ENCODE measurements at regions not wholly inside any gene's neighbourhood (a gene's known extent, or its start where the extent isn't known, plus 50 kb on each side); places are given as distances from the start of the nearest gene placed in this dataset.

DNA sequence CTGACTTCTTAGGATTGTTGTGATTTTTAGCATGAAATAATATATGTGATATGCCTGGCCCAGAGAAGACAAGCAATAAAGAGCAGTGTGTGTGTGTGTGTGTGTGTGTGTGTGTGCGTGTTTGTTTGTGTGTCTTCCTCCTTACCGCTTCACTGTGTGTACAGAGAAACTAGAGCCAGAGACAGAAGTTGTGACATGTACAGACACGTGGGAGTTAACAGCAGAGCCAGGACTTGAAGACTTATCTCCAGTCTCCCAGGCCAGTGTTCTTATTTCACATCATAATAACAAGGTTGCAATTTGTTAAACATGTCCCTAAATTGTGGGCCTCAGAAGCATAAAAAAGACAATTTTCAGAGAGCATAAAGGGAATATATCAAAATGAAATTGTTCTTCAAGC lies 192.0 kb upstream of the JUN start:
- DNase-seq (ENCODE audit: low read depth), result no peak

DNA sequence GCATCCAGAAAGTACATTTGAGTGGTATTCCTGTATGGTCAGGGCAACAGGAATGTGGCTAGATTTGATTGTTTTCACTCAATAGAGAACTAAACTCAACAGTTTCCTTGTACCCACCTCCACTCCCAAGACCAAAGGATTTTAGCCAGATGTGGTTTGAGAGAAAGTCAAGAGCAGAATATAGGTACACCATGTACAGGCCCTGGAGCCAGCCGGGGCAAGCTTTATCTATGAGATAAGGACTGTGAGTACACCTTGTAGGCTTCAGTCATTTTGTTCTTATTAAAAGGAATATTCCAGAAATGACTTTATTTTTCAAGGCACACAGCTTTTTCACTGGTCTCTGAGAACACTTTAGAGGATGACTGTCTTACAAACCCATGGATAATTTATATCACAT lies 192.4 kb upstream of the JUN start:
- DNase-seq (ENCODE audit: low read depth), result no peak

DNA sequence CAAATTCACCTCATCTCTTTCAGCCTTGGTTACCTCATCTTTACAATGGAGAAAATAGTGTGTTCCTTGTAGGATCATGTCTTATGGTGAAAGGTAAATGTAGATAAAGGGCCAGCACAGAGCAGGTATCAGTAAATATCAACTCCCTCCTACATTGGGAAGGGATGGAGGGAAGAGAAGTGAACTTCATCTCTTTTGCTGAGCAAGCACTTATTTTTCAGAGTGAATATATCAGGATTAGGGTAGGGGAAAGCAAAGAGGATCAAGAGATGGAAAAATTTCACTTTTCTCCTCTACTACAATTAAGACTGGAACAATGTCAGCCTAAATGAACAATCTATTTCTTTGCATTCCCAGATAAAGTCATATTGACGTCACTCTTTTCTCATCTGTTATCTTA lies 193.8 kb upstream of the JUN start:
- no peak for DNase-seq (ENCODE audit: low read depth)

DNA sequence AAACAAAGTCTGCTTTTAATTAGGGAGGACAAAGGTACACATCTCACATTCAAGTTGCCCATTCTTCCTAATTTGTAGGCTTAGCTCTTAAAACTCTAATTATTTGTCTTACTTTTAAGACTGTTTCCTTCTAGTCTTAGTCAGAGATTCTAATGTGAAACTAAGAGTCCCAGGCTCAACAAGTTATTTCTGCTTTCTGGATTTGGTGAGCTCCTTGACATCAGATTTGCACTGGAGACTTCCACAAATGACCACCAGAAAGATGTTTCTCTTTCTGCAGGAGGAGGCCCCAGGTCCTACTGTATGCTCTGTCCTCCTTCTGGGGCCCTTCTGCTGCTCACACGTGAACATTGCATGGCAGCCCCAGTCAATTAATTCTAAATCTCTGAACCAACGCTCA lies 194.2 kb upstream of the JUN start:
- no peak for DNase-seq (ENCODE audit: low read depth)

DNA sequence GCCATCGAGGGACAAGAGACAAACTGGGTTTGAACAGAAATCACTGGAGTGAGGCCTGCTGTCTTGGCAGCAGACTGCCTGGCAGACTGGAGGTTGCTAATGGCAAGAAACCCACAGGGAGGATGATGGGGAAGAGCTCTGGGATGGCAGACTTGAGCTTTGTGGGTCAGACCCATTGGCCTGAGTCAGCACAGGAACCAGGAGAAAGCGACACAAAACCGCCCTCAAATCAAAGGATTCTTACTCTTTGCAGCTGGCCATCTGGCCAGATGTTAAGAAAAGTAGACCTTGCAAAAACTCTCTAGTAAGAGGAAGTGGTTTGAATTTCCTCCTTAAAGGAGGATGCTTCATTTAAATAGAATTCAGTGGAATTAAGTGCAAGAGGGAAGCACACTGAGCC lies 195.2 kb upstream of the JUN start:
- DNase-seq (ENCODE audit: low read depth), result no peak

DNA sequence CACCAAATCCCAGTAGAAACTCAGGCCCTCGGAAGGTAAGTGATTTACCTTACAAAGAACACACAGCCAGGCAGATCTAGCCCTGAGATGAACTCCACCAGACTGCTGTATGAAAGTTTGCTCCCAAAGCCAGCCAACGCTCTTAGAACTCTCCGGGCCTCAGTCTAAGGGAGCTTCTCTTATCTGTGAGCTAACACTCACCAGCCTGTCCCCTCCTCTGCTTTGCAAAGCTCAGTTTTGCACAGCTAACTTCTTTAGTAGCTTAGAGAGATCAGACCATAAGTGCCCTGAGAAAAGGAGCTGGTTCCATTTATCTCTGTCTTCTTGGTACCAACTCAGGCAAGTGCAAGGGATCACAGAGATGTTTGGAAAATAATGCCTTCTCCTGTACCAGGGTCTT lies 195.8 kb upstream of the JUN start:
- no peak for DNase-seq (ENCODE audit: low read depth)

DNA sequence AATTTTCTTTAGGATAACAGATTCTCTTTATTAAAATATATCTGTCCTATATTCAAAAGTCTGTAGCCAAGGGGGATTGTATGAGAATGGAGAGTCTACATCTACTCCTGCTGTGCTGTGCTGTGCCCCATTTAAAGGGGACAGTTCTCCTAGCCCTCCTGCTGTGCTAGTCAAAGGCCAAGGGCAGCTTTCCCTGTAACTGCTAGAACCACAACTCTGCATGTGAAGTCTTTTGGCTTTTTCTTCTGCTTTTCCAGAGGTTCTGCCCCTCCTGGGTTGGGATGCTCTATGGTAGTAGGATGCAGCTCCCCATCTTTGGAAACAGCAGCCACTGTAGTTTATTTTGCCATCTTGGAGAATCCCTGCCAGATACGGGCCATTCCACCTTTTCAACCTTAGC lies 197.5 kb upstream of the JUN start:
- no peak for DNase-seq (ENCODE audit: low read depth)

DNA sequence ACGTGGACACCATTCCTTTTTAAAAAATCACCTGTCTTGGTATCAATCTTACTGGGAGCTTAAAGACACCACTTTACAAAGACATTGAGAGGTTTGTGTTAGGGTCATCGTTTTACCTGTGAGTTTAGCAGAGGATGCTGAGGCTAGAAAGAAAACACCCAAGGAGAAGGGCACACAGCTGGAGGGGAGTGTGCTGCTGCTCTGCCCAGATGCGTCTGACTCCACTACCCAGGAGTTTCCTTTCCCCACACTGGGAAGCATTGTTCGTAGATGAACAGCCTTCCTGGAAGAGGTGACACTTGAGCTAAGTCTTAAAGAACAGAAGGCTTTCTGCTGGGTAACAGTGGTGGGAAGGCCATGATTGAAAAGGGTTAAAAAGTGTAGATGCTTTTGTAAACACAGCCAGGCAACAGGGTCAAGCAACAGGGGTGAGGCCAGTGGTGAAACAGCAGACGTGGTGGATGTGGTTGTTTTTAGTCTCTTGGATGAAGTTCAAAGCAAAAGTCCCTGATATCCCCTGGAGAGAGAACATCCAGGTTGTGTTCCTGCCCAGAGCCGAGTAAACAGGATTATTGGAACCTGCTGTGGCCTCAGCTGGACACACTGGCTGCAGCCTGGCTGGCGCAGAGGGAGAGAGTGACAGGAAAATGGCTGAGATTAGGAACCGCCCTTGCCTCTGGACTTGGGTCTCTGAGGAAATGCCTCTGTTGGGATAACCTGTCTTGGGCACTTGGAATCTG lies 198.6 kb upstream of the JUN start:
- DNase-seq (ENCODE audit: low read depth), result no peak

DNA sequence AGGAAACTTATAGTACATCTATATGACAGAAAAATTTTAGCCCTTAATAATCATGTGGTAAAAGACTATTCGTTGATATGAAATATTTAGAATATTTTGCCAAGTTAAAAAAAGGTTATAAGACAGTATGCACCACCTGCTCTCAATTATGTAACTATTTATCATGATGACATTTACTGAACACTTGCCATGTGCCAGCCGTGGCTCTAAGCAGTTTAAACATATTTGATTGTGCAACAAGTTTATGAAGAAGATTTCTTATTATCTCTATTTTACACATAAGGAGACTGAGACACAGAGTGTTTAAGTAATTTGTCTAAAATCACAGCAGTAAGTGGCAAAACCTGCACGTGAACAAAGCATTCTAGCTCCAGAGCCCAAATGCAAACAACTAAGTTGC lies 199.3 kb upstream of the JUN start:
- peak; percentile 35 for DNase-seq (ENCODE audit: low read depth)

DNA sequence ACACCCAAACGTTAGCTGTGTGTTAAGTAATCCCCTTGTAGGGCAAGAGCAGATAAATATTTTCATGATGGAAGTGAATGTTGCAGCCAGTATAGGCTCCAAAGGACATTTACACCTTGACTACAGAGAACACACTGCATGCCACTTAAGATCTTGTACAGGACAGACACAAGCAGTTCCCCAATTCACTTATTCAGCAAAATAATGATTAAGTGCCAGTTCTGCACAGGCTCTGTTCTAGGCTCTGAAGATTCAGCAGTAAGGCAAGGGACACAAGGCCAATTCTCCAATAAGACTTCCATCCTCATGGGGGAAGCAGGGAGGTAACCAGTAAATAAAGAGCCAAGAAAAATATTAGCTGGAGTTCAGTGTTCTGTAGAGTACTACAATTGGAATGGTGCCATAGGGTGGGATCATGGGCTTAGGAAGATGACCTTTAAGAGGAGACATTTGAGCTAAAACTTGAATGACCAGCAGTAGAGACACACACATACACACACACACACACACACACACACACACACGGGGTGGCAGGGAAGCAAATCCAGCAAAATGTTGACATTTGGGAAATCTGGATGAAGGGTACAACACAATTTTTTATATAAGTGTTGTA lies 199.9 kb upstream of the JUN start:
- no peak for DNase-seq (ENCODE audit: low read depth)

DNA sequence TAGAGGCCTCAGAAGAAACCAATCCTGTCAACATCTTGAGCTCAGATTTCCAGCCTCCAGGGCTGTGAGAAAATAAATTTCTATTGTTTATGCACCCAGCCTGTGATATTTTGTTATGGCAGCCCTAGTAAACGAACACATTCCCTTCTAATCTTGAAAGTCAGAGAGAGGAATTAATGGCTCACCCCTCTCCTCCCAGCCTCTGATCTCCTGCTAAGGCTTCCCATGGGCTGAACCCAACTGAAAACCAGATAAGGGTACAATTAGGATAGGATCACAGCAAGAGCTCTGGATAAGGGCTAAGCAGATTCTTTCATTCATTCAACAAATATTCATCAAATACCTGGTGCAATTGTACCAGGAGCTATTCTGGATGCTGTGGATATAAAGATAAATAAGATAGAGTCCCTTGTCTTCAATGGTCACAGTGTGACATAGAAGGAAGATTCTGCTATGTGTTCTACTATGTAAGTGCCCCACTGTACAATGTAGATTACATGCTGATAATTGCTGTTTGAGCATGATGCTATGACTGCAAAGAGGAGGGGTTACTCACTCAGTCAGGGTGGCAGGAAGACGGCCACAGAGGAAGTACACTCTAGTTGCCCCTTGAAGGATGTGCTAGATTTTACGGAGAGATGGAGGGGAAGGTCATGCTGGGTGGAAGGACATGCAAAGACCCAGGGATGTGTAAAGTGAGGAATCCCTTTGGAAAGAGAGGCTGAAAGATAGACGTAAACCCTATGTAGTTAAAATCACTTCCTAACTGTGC lies 203.3 kb upstream of the JUN start:
- no peak for DNase-seq (ENCODE audit: low read depth)

DNA sequence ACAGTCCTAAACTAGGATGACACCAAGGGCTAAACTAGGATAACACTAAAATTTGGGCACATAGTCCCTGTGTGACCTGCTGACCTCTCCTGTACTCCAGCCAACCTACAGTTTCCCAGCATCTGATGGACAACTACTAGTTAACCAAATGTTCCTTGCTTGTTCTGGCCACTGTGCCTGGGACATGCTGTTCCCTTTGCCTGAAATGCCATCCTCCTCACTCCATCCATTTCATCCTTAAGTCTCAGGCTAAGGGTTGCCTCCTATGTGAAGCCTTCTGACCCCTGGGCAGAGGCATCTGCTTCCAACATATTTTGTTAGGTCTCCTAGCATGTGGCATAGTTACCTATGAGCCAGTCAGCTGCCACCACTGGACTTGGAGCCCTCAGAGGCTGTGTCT lies 204.9 kb upstream of the JUN start:
- DNase-seq (ENCODE audit: low read depth), result no peak

DNA sequence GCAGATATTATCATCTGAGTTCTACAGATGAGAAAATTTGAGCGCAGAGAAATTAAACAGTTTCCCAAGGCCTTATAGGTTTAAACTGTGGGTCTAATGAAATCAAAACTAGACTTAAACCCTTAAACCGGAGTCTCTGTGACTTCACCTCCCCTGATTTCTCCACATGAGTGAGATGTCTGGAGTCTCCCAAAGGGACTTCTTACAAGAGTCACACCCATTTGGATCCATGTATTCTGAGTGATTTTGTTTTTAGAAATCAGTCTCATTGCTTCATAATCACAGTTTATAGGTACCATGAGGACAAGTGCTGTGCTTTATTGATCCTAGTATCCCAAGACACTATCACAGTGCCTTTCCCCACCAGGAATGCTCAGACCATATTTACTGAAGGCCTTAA lies 206.0 kb upstream of the JUN start:
- no peak for DNase-seq (ENCODE audit: low read depth)

DNA sequence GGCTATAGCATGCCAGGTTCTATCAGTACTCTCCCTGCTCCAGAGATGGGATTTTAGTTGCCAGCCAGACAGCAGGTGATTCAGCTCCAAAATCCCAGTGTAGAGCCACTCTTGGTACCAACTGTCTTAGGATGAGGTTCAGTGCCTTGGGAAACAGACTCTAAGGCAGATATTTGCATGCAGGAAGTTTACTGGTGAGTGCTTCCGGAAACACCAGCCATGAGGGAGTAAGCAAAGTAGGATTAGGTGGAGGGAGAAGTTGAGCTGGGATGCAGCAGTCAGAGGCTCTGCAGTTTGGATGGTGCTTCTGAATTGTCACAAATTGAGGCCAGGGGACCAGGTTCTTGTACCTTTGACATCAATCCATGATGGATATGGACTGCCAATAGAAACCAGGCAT lies 207.5 kb upstream of the JUN start:
- no peak for DNase-seq (ENCODE audit: low read depth)

DNA sequence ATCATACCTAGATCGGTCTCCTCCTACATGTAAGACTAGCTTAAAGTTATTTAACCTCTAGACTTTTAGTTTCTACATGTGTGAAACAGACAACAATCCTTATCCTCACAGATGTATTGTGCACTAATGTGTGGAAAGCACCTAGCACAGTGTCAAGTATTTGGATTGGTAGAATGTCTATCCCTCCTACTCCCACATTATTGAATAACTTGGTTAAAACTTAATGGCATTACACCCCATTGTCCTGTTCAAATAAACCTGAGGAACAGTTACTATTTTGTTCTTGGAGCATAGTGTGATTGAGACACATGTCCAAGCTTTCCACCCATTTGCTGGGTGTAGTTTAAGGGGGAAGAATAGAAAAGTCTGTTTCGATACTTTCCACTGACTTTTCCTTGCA lies 208.8 kb upstream of the JUN start:
- no peak for DNase-seq (ENCODE audit: low read depth)

DNA sequence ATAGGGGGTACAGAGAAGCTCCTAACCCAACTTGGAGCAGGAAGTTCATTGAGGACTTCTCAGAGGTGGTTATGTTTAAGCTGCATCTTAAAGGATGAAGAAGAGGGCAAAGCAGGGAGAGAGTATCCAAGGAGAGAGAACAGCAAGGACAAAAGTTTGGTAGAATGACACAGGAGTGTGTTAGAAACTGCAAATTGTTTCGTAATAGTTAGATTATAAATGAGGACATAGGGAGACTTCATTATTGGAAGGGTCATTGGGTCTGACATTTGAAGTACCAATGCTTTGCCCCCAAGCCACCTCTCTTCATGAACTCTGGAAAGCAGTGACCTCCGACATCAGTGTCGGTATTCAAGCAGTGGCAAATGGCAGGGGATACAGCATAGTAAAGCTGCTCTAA lies 209.6 kb upstream of the JUN start:
- DNase-seq (ENCODE audit: low read depth), result no peak

DNA sequence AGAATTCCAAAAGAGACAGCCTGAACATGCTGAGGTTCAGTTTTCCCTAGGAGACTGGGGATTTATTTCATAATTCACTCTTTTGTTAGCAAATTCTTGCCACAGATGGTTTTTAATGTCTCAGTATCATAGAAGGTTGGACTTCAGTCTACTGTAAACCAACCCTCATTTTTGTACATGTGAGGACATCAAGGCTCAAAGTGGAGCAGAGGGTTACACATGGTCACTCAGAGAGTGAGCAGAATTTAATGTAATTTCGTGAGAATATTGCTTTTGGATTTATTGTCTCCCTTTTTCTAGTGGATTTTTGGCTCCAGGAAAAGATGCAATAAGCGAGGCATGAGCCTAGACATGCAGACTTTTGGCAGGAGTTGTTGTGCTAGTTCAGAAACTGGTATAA lies 210.8 kb upstream of the JUN start:
- no peak for DNase-seq (ENCODE audit: low read depth)

DNA sequence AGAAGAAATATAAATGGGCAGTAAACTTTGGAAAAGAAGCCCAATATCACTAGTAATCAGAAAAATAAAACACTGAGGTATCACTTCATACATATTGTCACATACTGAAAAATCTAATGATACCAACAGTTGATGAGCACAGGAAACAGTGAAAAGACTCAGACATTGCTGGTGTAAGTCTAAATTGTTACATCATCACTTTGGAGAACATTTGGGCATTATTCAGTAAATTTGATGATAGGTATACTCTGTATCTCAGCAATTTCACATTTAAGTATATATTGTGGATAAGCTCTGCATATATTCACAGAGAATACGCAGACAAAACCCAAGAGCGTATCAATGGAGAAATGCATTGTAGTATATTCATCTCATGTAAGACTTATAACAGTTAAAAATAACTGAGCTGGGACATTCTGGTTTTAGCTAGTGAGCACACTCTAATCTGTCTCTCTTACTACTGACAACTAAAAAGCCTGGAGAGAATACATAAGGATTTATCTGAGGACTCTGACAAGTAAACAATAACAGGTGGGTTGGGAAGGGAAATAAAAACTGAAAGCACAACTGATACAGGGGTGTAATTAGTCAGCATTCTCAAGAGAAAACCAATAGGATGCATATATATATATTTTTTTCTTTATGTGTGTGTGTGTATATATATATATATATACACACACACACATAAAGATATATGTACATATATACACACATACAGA lies 212.7 kb upstream of the JUN start:
- DNase-seq (ENCODE audit: low read depth), result no peak

DNA sequence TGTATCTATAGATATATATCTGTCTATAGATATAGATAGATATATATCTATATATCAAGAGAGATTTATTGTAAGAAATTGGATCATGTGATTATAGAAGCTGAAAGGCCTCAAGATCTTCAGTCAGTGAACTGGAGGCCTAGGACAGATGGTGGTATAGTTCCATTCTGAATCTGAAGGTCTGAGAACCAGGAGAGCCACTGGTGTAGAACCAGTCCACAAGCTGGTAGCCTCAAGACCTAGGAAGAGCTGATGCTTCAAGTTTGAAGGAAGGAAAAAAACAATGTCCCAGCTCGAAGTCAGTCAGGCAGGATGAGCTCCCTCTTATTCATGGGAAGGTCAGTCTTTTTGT lies 213.2 kb upstream of the JUN start:
- no peak for DNase-seq (ENCODE audit: low read depth)

DNA sequence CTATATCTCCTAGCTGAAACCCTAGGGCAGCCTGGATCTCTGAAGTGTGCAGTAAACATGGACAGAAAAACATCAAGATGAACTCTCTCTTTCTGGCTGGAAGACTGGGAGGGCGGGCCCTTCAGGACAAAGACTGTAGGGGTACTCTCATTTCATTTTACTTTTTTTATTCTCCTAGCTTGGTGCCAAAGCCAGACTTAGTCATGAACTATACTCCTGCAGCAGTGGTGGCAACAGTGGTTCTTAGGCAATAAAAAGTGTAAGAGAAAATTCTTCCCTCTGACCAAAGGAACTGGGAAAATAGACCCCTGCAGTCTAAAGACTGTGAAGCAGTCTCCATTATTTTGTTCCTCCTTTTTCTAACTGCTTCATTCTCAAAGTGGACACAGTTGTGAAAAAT lies 213.8 kb upstream of the JUN start:
- no peak for DNase-seq (ENCODE audit: low read depth)

DNA sequence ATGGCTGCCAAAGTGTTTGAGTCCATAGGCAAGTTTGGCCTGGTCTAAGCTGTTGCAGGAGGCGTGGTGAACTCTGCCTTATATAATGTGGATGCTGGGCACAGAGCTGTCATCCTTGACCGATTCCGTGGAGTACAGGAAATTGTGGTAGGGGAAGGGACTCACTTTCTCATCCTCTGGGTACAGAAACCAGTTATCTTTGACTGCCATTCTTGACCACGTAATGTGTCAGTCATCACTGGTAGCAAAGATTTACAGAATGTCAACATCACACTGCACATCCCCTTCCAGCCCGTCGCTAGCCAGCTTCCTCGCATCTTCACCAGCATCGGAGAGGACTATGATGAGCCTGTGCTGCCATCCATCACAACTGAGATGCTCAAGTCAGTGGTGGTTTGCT lies 215.8 kb upstream of the JUN start:
- no peak for DNase-seq (ENCODE audit: low read depth)

DNA sequence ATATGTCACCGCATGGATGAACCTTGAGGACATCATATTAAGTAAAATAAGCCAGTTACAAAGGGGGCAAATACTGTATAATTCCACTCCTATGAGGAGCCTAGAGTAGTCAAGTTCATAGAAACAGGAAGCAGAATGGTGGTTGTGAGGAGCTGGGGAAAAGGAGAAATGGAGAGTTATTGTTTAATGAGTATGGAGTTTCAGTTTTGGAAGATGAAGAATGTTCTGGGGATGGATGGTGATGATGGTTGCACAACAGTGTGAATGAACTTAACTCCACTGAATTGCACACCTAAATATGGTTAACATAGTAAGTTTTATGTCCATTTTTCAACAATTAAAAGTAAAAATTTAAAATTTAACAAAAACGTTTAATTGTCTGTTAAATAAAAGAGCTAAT lies 220.9 kb upstream of the JUN start:
- no peak for DNase-seq (ENCODE audit: low read depth)
